Neural cell (in vitro differentiated cells): ENCODE measurements at regions not wholly inside any gene's neighbourhood (a gene's known extent, or its start where the extent isn't known, plus 50 kb on each side); places are given as distances from the start of the nearest gene placed in this dataset.

Experiments used
- H2AFZ ChIP-seq: fragments of 200-600, 300-800 bp; sonication (generic), shearing (Covaris generic); 2 replicates; pipeline ENCODE4 v1.6.0; 2014; ENCODE audit warnings: low read depth, mild to moderate bottlenecking, antibody characterized with exemption, low read length, moderate library complexity
- H3F3A ChIP-seq: fragments of 200-600 bp; shearing (Covaris generic); 2 replicates; pipeline ENCODE4 v1.6.1; 2016; ENCODE audit warnings: mild to moderate bottlenecking, moderate library complexity, mixed read lengths, antibody characterized with exemption, low read length; ENCODE audit not compliant: insufficient read depth, poor library complexity, severe bottlenecking
- H3K27ac ChIP-seq: fragments of 200-600, 300-800 bp; sonication (generic), shearing (Covaris generic); 2 replicates; pipeline ENCODE4 v1.5.1; 2014; ENCODE audit warnings: mild to moderate bottlenecking, low read length, moderate library complexity
- H3K27me3 ChIP-seq: fragments of 300-800, 200-600 bp; sonication (generic), shearing (Covaris generic); 2 replicates; pipeline ENCODE4 v1.6.0; 2014; ENCODE audit warnings: mild to moderate bottlenecking, low read depth, low read length, moderate library complexity; ENCODE audit not compliant: insufficient read depth
- H3K36me3 ChIP-seq: fragments of 300-800, 200-600 bp; sonication (generic), shearing (Covaris generic); 2 replicates; pipeline ENCODE4 v1.5.1; 2014; ENCODE audit warnings: mild to moderate bottlenecking, antibody characterized with exemption, low read length, moderate library complexity; ENCODE audit not compliant: insufficient read depth
- H3K4me2 ChIP-seq: fragments of 300-800, 200-600 bp; sonication (generic), shearing (Covaris generic); 2 replicates; pipeline ENCODE4 v1.6.0; 2014; ENCODE audit warnings: mild to moderate bottlenecking, low read length
- H3K4me3 ChIP-seq: fragments of 300-800, 200-600 bp; sonication (generic), shearing (Covaris generic); 2 replicates; pipeline ENCODE4 v1.5.1; 2014; ENCODE audit warnings: mild to moderate bottlenecking, low read length, moderate library complexity
- H3K79me2 ChIP-seq: fragments of 200-600 bp; shearing (Covaris generic); replicated peaks from 2 replicates; pipeline ENCODE4 v1.6.0; 2014; ENCODE audit warnings: mild to moderate bottlenecking, low read length, moderate library complexity; ENCODE audit not compliant: insufficient read depth
- H3K9ac ChIP-seq: fragments of 300-800, 200-600 bp; sonication (generic), shearing (Covaris generic); 2 replicates; pipeline ENCODE4 v1.6.1; 2016; ENCODE audit warnings: mild to moderate bottlenecking, low read length, mixed read lengths
- H3K9me2 ChIP-seq: fragments of 200-600 bp; shearing (Covaris generic); 2 replicates; pipeline ENCODE4 v1.6.1; 2016; ENCODE audit warnings: mild to moderate bottlenecking, low read length, mixed read lengths; ENCODE audit not compliant: insufficient read depth
- H3K9me3 ChIP-seq: fragments of 200-600, 300-800 bp; sonication (generic), shearing (Covaris generic); 2 replicates; pipeline ENCODE4 v1.6.1; 2016; ENCODE audit warnings: mild to moderate bottlenecking, mixed run types, low read length, moderate library complexity, mixed read lengths
- H4K20me1 ChIP-seq: fragments of 200-600 bp; shearing (Covaris generic); 2 replicates; pipeline ENCODE4 v1.6.1; 2016; ENCODE audit warnings: mild to moderate bottlenecking, mixed run types; ENCODE audit not compliant: insufficient read depth
- CTCF ChIP-seq: fragments of 450-650 bp; IDR thresholded peaks from 2 replicates; pipeline ENCODE4 v1.5.1; 2014; ENCODE audit warnings: antibody characterized with exemption, mild to moderate bottlenecking, moderate library complexity; ENCODE audit not compliant: poor library complexity, severe bottlenecking
- EP300 ChIP-seq: fragments of 450-650 bp; conservative IDR thresholded peaks from 2 replicates; pipeline ENCODE4 v1.6.1; 2014; ENCODE audit warnings: antibody characterized with exemption, mild to moderate bottlenecking, moderate library complexity; ENCODE audit not compliant: poor library complexity, severe bottlenecking
- EZH2 ChIP-seq: fragments of 200-600, 300-800 bp; shearing (Covaris generic), sonication (generic); IDR thresholded peaks from 2 replicates; pipeline ENCODE4 v1.6.1; 2014; ENCODE audit warnings: antibody characterized with exemption, low read length, borderline replicate concordance, mild to moderate bottlenecking; ENCODE audit not compliant: insufficient read depth, poor library complexity, severe bottlenecking
- MXI1 ChIP-seq: fragments of 450-650 bp; conservative IDR thresholded peaks from 2 replicates; pipeline ENCODE4 v1.6.1; 2014; ENCODE audit warnings: antibody characterized with exemption, mild to moderate bottlenecking; ENCODE audit not compliant: poor library complexity, severe bottlenecking
- POLR2AphosphoS5 ChIP-seq: IDR thresholded peaks from 2 replicates; pipeline ENCODE4 v1.6.1; 2012
- RAD21 ChIP-seq: fragments of 450-650 bp; conservative IDR thresholded peaks from 2 replicates; pipeline ENCODE4 v1.6.1; 2014; ENCODE audit warnings: antibody characterized with exemption, mild to moderate bottlenecking, moderate library complexity
- SMC3 ChIP-seq: fragments of 450-650 bp; conservative IDR thresholded peaks from 2 replicates; pipeline ENCODE4 v1.6.1; 2014; ENCODE audit warnings: antibody characterized with exemption, mild to moderate bottlenecking, moderate library complexity; ENCODE audit not compliant: poor library complexity
- TAF1 ChIP-seq: IDR thresholded peaks from 2 replicates; pipeline ENCODE4 v1.6.1; 2012; ENCODE audit warnings: low read depth
- TF ChIP-seq, protein P1 (sequence below): IDR thresholded peaks from 2 replicates; pipeline ENCODE4 v1.6.1; 2012; ENCODE audit warnings: borderline replicate concordance

DNA sequence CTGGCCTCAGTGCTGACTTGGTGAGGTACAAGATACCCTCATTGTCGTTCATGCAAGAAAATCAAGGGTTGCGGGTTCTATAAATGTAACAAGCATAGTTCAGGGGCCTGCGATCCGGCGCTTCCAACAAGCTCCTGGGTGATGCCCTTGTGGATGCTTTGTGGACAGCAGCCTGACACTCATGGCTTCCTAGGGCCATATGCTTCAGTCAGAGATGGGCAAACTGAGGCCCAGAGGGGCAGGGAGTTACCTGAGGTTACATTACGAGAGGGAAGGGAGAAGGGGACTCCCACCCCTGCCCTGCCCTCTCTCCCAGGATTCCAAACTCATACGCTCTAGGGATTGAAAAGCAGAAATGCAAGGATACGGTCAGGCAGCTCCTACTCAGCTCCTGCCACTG is 296.3 kb upstream of the ZMIZ1 start:
- H3K9ac ChIP-seq, result no peak overlapping the region
- H3F3A ChIP-seq, result no peaks in the 10 kb centered on the region
- H3K79me2 ChIP-seq, result no peaks in the 10 kb centered on the region
- H3K36me3 ChIP-seq, result no peaks in the 10 kb centered on the region
- no peaks in the 10 kb centered on the region for H3K9me3 ChIP-seq
- no peak overlapping the region for H3K4me2 ChIP-seq
- H3K27ac ChIP-seq, result peak overlapping the region; percentile 30
- no peak overlapping the region for H3K4me3 ChIP-seq
- no peaks in the 10 kb centered on the region for H3K27me3 ChIP-seq
- no peak overlapping the region for H2AFZ ChIP-seq
- H4K20me1 ChIP-seq, result no peaks in the 10 kb centered on the region
- TF ChIP-seq CTCF, result no peak
- no peaks in the 10 kb centered on the region for H3K9me2 ChIP-seq

DNA sequence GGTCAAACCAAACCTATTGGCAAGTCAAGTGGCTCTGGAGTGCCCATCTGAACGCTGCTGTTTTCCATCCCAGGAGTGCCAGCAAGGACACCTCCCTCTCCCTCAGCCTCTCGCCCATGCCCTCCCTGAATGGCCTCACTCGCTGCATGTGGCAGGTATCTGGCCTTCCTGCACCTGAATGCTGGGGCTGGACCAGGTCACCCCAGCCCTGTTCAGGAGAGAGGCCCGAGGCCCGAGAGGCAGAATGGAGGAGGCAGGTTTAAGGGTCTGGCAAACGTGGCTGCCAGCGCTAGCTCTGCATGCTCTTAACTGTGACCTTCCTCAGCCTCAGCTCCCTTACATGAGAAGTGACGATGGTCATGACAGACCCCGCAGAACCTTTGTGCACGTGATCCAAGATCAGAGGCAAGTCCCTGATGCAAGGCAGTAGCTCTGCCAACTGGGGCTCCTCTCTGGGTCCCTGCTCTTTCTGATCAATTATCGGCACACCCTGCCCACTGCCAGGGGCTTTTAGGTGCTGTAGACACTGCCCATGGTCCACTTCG is 295.7 kb upstream of the ZMIZ1 start:
- Histone ChIP-seq H4K20me1 (no peaks in the 10 kb centered on the region), H3K27me3 (no peaks in the 10 kb centered on the region), H3F3A (no peaks in the 10 kb centered on the region), H3K9me3 (no peaks in the 10 kb centered on the region), H3K4me2 (no peak overlapping the region), H3K9ac (no peak overlapping the region), H3K36me3 (no peaks in the 10 kb centered on the region), H3K9me2 (no peaks in the 10 kb centered on the region), H3K27ac (no peak overlapping the region), H3K79me2 (no peaks in the 10 kb centered on the region), H2AFZ (no peak overlapping the region), H3K4me3 (no peak overlapping the region)
- TF ChIP-seq CTCF (no peak), EZH2 (no peak), POLR2AphosphoS5 (no peak), EP300 (no peak), SMC3 (no peak), RAD21 (no peak), MXI1 (no peak), TAF1 (no peak)

DNA sequence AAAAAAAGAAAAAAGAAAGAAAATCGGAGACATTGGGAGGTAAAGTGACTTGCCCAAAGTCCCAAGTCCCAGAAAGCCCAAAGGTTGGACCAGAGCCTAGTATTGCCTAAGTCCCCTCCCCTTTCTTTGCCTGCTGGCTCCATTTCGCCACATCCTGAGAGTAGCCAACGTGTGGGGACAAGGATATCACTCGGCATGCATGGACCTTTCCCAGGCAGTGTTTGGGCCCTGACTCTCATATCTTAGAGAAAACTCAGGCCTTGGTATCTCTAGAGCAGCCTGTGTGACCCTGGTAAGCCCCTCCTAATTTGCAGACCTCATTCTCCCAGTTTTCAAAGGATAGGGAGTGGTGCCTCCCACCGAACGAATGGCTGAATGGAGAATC is 294.2 kb upstream of the ZMIZ1 start:
- H3K36me3 ChIP-seq, result no peaks in the 10 kb centered on the region
- H3K9ac ChIP-seq, result no peak overlapping the region
- no peaks in the 10 kb centered on the region for H3K9me3 ChIP-seq
- no peak overlapping the region for H3K27ac ChIP-seq
- no peaks in the 10 kb centered on the region for H3F3A ChIP-seq
- no peak overlapping the region for H3K4me2 ChIP-seq
- no peak overlapping the region for H2AFZ ChIP-seq
- H3K27me3 ChIP-seq, result no peaks in the 10 kb centered on the region
- H3K79me2 ChIP-seq, result no peaks in the 10 kb centered on the region
- H3K9me2 ChIP-seq, result no peaks in the 10 kb centered on the region
- H3K4me3 ChIP-seq, result no peak overlapping the region
- TF ChIP-seq TAF1 (no peak), EP300 (no peak), POLR2AphosphoS5 (no peak), RAD21 (no peak), EZH2 (no peak), MXI1 (no peak), SMC3 (no peak), CTCF (no peak)
- TF ChIP-seq, protein P1, sequence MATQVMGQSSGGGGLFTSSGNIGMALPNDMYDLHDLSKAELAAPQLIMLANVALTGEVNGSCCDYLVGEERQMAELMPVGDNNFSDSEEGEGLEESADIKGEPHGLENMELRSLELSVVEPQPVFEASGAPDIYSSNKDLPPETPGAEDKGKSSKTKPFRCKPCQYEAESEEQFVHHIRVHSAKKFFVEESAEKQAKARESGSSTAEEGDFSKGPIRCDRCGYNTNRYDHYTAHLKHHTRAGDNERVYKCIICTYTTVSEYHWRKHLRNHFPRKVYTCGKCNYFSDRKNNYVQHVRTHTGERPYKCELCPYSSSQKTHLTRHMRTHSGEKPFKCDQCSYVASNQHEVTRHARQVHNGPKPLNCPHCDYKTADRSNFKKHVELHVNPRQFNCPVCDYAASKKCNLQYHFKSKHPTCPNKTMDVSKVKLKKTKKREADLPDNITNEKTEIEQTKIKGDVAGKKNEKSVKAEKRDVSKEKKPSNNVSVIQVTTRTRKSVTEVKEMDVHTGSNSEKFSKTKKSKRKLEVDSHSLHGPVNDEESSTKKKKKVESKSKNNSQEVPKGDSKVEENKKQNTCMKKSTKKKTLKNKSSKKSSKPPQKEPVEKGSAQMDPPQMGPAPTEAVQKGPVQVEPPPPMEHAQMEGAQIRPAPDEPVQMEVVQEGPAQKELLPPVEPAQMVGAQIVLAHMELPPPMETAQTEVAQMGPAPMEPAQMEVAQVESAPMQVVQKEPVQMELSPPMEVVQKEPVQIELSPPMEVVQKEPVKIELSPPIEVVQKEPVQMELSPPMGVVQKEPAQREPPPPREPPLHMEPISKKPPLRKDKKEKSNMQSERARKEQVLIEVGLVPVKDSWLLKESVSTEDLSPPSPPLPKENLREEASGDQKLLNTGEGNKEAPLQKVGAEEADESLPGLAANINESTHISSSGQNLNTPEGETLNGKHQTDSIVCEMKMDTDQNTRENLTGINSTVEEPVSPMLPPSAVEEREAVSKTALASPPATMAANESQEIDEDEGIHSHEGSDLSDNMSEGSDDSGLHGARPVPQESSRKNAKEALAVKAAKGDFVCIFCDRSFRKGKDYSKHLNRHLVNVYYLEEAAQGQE, result no peak
- H4K20me1 ChIP-seq, result no peaks in the 10 kb centered on the region
